Stimulated activated CD4-positive, alpha-beta T cell treated with anti-CD3 and anti-CD28 coated beads, Interleukin-12 subunit alpha, Interleukin-12 subunit beta, amount 100 ng/mL, for 4 hours (primary cell): ENCODE measurements at regions not wholly inside any gene's neighbourhood (a gene's known extent, or its start where the extent isn't known, plus 50 kb on each side); places are given as distances from the start of the nearest gene placed in this dataset.

Experiments used
- DNase-seq: peaks from one replicate; pipeline ENCODE4 v3.0.0-alpha.2; 2020

GRCh38 chr1:234972411-234973191, 156.0 kb downstream of the TOMM20 start:
- DNase-seq: no peak

GRCh38 chr1:234971586-234972297, 156.9 kb downstream of the TOMM20 start:
- no peak for DNase-seq

- DNase-seq: no peak
Observed at GRCh38 chr1:234970731-234971476, 157.7 kb downstream of the TOMM20 start.

GRCh38 chr1:234970401-234970730, 158.3 kb downstream of the TOMM20 start:
- no peak for DNase-seq

GRCh38 chr1:234969581-234970400, 158.8 kb downstream of the TOMM20 start:
- no peak for DNase-seq

GRCh38 chr1:234969011-234969441, 159.6 kb downstream of the TOMM20 start:
- no peak for DNase-seq

- no peak for DNase-seq
Observed at GRCh38 chr1:234968451-234968850, 160.2 kb downstream of the TOMM20 start.

GRCh38 chr1:234967121-234967520, 161.5 kb downstream of the TOMM20 start:
- DNase-seq: no peak

GRCh38 chr1:234965111-234965510, 163.5 kb downstream of the TOMM20 start:
- no peak for DNase-seq

GRCh38 chr1:234963904-234964702, 164.5 kb downstream of the TOMM20 start:
- DNase-seq: no peak

- DNase-seq: peak; percentile 80
Observed at GRCh38 chr1:234963180-234963903, 165.3 kb downstream of the TOMM20 start.

- no peak for DNase-seq
Observed at GRCh38 chr1:234962340-234962989, 166.2 kb downstream of the TOMM20 start.

- no peak for DNase-seq
Observed at GRCh38 chr1:234961456-234962339, 166.9 kb downstream of the TOMM20 start.

GRCh38 chr1:234960722-234961455, 167.7 kb downstream of the TOMM20 start:
- no peak for DNase-seq

GRCh38 chr1:234958706-234959657, 169.7 kb downstream of the TOMM20 start:
- DNase-seq: no peak

- no peak for DNase-seq
Observed at GRCh38 chr1:234958066-234958705, 170.5 kb downstream of the TOMM20 start.
